C4-2B (cell line): ENCODE measurements at regions not wholly inside any gene's neighbourhood (a gene's known extent, or its start where the extent isn't known, plus 50 kb on each side); places are given as distances from the start of the nearest gene placed in this dataset.

ENCODE experiments used
- CTCF ChIP-seq: fragments of 450-650 bp; conservative IDR thresholded peaks from 2 replicates; pipeline ENCODE4 v1.5.1; 2017; ENCODE audit warnings: mild to moderate bottlenecking
- ZFX ChIP-seq: fragments of 450-650 bp; IDR thresholded peaks from 2 replicates; pipeline ENCODE4 v1.6.1; 2017

- TF ChIP-seq CTCF (no peak), ZFX (no peak)
Measured at GRCh38 chr11:21944577-21944976, 248.3 kb upstream of the ANO5 start.
